Suprapubic skin (tissue), 4 donors: ENCODE measurements at regions not wholly inside any gene's neighbourhood (a gene's known extent, or its start where the extent isn't known, plus 50 kb on each side); places are given as distances from the start of the nearest gene placed in this dataset.

Experiments
- DNase-seq, 2 donors: peaks; one replicate each; pipeline ENCODE4 v3.0.0-alpha.2; 2019; ENCODE audit warnings: low spot score in 2 of 2
- H3K27ac ChIP-seq: fragments of 200-600 bp; sonication (generic); one replicate; pipeline ENCODE4 v1.5.1; 2019
- H3K27me3 ChIP-seq: fragments of 200-600 bp; sonication (generic); one replicate; pipeline ENCODE4 v1.5.1; 2019
- H3K36me3 ChIP-seq: fragments of 200-600 bp; sonication (generic); one replicate; pipeline ENCODE4 v1.5.1; 2019
- H3K4me1 ChIP-seq: fragments of 200-600 bp; sonication (generic); one replicate; pipeline ENCODE4 v1.5.1; 2019
- H3K4me3 ChIP-seq: fragments of 200-600 bp; sonication (generic); one replicate; pipeline ENCODE4 v1.5.1; 2019; ENCODE audit warnings: mild to moderate bottlenecking
- H3K9me3 ChIP-seq: fragments of 200-600 bp; sonication (generic); one replicate; pipeline ENCODE4 v1.5.1; 2019
- EP300 ChIP-seq: sonication (generic); formaldehyde crosslinking; IDR thresholded peaks from one replicate; pipeline ENCODE4 v1.6.1; 2017; ENCODE audit warnings: antibody characterized with exemption
- POLR2A ChIP-seq, 2 donors: fragments of 450-650 bp; IDR thresholded peaks; one replicate each; pipeline ENCODE4 v1.6.1; 2017; ENCODE audit warnings: antibody characterized with exemption in 2 of 2, mild to moderate bottlenecking in 2 of 2, moderate library complexity in 2 of 2
- POLR2AphosphoS5 ChIP-seq, 3 donors: sonication (generic); formaldehyde crosslinking; IDR thresholded peaks; one replicate each; pipeline ENCODE4 v1.6.1; 2017; ENCODE audit warnings: antibody characterized with exemption in 3 of 3
- WGBS: methylation state at CpG from one replicate; pipeline ENCODE4 v1.1.5; 2018; 5-methylcytosine and 5-hydroxymethylcytosine counted together
- TF ChIP-seq, protein P1 (sequence below), 2 donors: fragments of 200-600 bp in 1 of 2; fragments of 450-650 bp in 1 of 2; sonication (generic) in 1 of 2; IDR thresholded peaks; one replicate each; pipeline ENCODE4 v1.5.1; 2016 to 2019; ENCODE audit warnings: antibody characterized with exemption in 2 of 2, mild to moderate bottlenecking in 1 of 2, moderate library complexity in 1 of 2

DNA sequence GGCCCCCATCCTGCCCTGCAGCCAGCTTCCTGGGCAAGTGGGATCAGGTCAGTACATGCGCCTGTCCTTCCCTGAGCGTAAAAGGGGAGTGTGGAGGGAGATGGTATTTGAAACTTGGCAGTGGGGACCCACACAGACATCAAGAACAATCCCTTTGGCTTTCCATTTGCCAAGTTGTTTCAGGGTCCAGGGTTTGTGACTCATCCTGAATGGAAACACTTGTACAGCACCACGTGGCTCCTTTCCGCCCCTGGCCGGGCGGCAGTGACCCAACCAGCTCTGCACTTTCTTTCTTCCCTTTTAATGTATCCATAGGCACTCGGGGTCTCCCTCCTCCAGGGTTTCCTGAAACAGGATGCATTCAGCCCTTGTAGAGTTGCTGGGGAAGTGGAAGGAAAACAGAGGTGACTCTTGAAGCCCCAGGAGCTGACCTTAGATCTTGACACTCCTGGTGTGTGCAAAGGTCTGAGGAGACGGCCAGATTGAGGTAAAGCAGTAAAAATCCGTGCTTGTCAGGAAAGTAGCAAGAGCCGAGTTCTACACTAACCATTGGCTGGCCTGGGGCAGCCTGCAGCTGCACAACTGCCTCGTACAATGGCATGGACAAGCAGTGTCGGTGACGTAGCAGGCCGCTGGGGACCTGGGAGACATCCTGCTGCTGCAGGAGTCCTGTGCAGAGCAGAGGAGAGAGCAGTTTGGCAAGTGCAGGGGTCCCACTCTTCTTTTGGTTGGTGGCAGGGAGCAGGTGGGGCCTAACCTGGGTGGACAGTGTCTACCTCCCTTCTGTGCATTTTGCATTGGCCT lies 189.8 kb downstream of the SNX19 start:
- Histone ChIP-seq H3K27ac (no peak overlapping the region), H3K4me1 (peaks cover 20% of the 10 kb centered on the region), H3K27me3 (no peaks in the 10 kb centered on the region), H3K4me3 (no peak overlapping the region), H3K9me3 (peaks cover 9% of the 10 kb centered on the region), H3K36me3 (no peaks in the 10 kb centered on the region)
- WGBS = 43% methylated on average over 14 of the region's 14 CpGs
- no peak for DNase-seq
- no peak for TF ChIP-seq POLR2A (IDR thresholded peaks at IDR 0.05)
- TF ChIP-seq POLR2AphosphoS5 (IDR thresholded peaks at IDR 0.05) = no peak
- TF ChIP-seq EP300 = no peak
- TF ChIP-seq, protein P1, sequence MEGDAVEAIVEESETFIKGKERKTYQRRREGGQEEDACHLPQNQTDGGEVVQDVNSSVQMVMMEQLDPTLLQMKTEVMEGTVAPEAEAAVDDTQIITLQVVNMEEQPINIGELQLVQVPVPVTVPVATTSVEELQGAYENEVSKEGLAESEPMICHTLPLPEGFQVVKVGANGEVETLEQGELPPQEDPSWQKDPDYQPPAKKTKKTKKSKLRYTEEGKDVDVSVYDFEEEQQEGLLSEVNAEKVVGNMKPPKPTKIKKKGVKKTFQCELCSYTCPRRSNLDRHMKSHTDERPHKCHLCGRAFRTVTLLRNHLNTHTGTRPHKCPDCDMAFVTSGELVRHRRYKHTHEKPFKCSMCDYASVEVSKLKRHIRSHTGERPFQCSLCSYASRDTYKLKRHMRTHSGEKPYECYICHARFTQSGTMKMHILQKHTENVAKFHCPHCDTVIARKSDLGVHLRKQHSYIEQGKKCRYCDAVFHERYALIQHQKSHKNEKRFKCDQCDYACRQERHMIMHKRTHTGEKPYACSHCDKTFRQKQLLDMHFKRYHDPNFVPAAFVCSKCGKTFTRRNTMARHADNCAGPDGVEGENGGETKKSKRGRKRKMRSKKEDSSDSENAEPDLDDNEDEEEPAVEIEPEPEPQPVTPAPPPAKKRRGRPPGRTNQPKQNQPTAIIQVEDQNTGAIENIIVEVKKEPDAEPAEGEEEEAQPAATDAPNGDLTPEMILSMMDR (IDR thresholded peaks at IDR 0.05) = no peak

DNA sequence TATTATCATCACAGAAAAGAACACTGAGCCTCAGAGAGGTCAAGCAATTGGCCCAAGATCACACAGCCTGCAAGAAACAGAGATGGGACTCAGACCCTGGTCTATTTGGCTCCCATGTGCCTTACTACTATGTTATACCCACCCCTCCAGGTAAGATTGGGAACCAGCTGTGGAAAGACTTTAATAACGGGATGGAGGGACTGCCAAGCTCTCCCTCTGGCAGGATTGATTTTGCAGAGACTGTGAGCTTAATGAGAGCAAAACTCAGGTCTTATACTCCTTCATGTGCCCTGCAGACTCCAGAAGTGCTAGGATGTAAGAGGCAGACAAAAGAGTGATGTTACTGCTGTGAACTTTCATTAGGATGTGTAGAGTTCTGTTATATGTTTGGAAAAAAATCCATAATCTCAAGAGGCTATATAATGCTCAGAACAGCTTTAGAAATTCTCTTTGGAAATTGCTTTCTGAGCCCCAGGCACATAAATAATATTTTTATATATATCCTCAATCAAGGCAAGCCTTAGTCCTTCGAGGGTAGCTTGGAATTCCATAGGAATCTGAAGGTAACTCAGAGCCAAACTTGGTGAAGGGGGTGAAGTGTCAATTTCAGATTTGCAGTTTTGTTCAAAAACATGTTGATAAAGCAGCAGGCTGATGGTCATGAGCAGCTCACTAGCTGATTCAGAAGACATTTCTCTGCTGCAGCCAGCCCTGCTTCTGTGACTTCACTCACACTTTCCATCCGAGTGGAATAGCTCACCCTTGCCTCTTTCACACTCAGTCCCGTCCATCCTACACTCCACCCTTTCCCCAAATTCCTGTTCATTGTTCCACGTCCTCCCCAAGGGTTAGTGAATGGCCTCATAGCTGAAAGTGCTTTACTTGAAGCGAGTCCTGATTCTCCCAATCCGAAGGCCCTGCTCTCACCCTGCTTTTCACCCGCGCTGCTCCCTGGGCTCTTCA lies 188.8 kb downstream of the SNX19 start:
- no peak overlapping the region for H3K27ac ChIP-seq
- H3K36me3 ChIP-seq = no peaks in the 10 kb centered on the region
- no peak for TF ChIP-seq EP300
- no peak for TF ChIP-seq POLR2A (IDR thresholded peaks at IDR 0.05)
- TF ChIP-seq, protein P1 (IDR thresholded peaks at IDR 0.05) = no peak
- TF ChIP-seq POLR2AphosphoS5 (IDR thresholded peaks at IDR 0.05) = no peak
- H3K4me3 ChIP-seq = no peak overlapping the region
- WGBS = 75% methylated on average over 9 of the region's 9 CpGs
- H3K9me3 ChIP-seq = peaks cover 9% of the 10 kb centered on the region
- H3K27me3 ChIP-seq = no peaks in the 10 kb centered on the region
- no peak for DNase-seq
- peaks cover 16% of the 10 kb centered on the region for H3K4me1 ChIP-seq

DNA sequence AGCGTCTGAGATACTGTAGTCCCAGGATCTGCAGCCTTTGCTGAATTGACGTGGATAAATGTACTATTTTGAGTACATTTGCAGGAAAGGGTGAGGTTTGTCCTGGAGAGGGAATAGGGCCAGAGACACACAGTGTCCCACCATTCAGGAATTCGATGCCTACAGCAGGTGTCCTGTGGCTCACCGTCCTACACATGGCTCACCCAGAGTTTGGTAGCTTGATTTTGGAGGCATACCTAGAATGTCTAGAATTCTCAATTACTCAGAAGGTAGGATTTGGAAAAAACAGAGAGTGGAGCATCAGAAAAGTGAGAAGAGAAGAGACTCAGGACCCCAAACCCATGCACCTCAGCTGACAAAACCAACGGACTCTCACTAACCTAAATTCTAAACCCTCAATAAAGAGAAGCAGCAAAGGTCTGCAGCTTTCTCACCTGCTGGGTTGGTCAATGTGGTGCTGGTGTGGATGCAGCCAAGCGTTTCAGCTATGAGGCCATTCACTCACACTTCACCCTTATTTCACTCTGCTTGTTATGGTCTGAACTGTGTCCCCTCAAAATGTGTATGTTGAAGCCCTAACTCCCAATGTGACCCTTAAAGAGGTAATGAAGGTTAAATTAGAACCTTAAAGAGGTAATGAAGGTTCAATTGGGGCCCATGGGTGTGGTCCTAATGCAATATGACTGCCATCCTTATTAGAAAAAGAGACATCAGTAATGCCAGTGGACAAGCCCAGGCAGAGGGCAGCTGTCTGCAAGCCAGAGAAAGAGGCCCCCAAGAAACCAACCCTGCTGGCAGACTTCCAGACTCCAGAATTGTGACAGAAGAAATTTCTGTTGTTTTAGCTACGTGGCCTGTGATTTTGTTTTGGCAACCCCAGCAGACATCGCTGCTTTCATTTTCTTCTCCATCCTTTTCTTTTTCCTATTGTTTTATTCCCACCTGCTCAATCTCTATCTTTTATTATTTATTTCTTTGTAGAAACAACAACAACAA lies 187.8 kb downstream of the SNX19 start:
- Histone ChIP-seq H3K4me1 (peaks cover 16% of the 10 kb centered on the region), H3K9me3 (peaks cover 14% of the 10 kb centered on the region), H3K36me3 (no peaks in the 10 kb centered on the region), H3K27me3 (no peaks in the 10 kb centered on the region), H3K27ac (no peak overlapping the region), H3K4me3 (no peak overlapping the region)
- no peak for DNase-seq
- 79% methylated on average over 8 of the region's 8 CpGs for WGBS
- TF ChIP-seq POLR2A (IDR thresholded peaks at IDR 0.05) (no peak), POLR2AphosphoS5 (IDR thresholded peaks at IDR 0.05) (no peak), EP300 (no peak)
- TF ChIP-seq, protein P1 (IDR thresholded peaks at IDR 0.05) = no peak

DNA sequence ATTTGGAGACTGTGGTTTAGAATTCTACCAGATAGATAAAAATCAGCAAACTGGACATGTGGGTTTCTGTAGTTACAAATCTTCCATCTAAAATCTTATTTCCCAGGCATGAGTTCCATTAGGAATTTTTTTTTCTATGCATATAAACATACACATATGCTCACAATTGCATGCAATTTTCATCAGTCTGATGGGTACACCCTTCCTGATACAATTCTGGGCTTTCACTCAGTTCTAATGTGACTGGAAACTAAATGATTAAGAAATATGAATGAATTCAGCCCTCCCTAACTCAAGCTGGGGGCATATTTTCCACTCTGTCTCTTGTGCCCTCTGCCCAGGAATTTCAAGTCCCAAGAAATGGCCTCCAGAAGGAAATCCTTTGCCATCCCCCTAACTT lies 187.1 kb downstream of the SNX19 start:
- Histone ChIP-seq H3K36me3 (no peaks in the 10 kb centered on the region), H3K9me3 (peaks cover 14% of the 10 kb centered on the region), H3K27ac (no peak overlapping the region), H3K4me3 (no peak overlapping the region), H3K27me3 (no peaks in the 10 kb centered on the region), H3K4me1 (peaks cover 16% of the 10 kb centered on the region)
- DNase-seq = no peak
- TF ChIP-seq EP300 (no peak), POLR2AphosphoS5 (IDR thresholded peaks at IDR 0.05) (no peak), POLR2A (IDR thresholded peaks at IDR 0.05) (no peak)
- TF ChIP-seq, protein P1 (IDR thresholded peaks at IDR 0.05) = no peak
